Mammary epithelial cell (primary cell): ENCODE measurements at regions not wholly inside any gene's neighbourhood (a gene's known extent, or its start where the extent isn't known, plus 50 kb on each side); places are given as distances from the start of the nearest gene placed in this dataset.

ENCODE experiments used
- EZH2 ChIP-seq: IDR thresholded peaks from 2 replicates; pipeline ENCODE4 v1.6.1; 2012; ENCODE audit warnings: low read length, inconsistent platforms, borderline replicate concordance
- TF ChIP-seq, protein P1 (sequence below), 2 donors: IDR thresholded peaks in 1 of 2; conservative IDR thresholded peaks in 1 of 2; 2 replicates each; pipeline ENCODE4 v1.5.1; 2011 to 2012; ENCODE audit warnings: inconsistent platforms in 2 of 2, low read length in 2 of 2, mild to moderate bottlenecking in 2 of 2, control low read depth in 1 of 2, low read depth in 1 of 2; ENCODE audit not compliant: insufficient read depth in 1 of 2; ENCODE audit errors: extremely low read depth in 1 of 2

DNA sequence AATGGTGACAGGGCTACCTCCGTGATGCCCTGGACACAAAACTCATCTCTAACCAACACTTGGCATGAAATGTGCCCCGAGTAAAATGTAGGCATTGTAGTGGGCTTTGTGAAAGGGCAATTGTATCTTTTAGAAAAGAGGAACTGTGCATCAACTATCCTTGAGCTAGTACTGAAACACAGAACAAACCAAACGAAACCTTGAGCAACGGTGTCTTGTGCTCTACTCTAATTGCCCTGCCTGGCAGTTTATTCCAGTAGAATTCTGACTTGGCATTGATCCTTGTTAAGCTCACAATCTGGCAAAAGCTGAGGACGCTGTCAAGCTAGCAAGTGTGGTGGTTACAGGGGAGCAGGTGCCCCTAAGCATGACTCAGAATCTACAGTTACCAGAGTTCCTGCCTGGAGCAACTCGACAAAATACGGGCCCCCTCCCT lies 707.1 kb upstream of the SPRY2 start:
- TF ChIP-seq, protein P1, sequence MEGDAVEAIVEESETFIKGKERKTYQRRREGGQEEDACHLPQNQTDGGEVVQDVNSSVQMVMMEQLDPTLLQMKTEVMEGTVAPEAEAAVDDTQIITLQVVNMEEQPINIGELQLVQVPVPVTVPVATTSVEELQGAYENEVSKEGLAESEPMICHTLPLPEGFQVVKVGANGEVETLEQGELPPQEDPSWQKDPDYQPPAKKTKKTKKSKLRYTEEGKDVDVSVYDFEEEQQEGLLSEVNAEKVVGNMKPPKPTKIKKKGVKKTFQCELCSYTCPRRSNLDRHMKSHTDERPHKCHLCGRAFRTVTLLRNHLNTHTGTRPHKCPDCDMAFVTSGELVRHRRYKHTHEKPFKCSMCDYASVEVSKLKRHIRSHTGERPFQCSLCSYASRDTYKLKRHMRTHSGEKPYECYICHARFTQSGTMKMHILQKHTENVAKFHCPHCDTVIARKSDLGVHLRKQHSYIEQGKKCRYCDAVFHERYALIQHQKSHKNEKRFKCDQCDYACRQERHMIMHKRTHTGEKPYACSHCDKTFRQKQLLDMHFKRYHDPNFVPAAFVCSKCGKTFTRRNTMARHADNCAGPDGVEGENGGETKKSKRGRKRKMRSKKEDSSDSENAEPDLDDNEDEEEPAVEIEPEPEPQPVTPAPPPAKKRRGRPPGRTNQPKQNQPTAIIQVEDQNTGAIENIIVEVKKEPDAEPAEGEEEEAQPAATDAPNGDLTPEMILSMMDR (conservative IDR thresholded peaks at IDR 0.05 in 1 of 2, IDR thresholded peaks at IDR 0.05 in 1 of 2; ENCODE audit: extremely low read depth in 1 of 2, insufficient read depth in 1 of 2, low read depth in 1 of 2, low read length in 2 of 2), result no peak
- TF ChIP-seq EZH2, result no peak
